HEK293 (cell line): ENCODE measurements at regions not wholly inside any gene's neighbourhood (a gene's known extent, or its start where the extent isn't known, plus 50 kb on each side); places are given as distances from the start of the nearest gene placed in this dataset.

Experiments
- CTCF ChIA-PET: fragments of 350-600 bp; formaldehyde crosslinking; extraction: SDS; loops from one replicate; lab custom pipeline; 2021; ENCODE audit warnings: antibody characterized with exemption; lab: Yijun Ruan, JAX
- POLR2A ChIA-PET: fragments of 300-600 bp; formaldehyde crosslinking; extraction: SDS; loops from one replicate; lab custom pipeline; 2020; ENCODE audit warnings: antibody characterized with exemption, inconsistent platforms; lab: Yijun Ruan, JAX
- H3K27ac ChIP-seq: fragments of 200-500 bp; sonication (Bioruptor generic); 2 replicates; pipeline ENCODE4 v1.5.1; 2014; ENCODE audit warnings: low read depth, low read length, control low read depth, inconsistent platforms; ENCODE audit errors: extremely low read depth
- H3K36me3 ChIP-seq, 2 experiments: fragments of 200-500 bp in 1 of 2; sonication (Bioruptor generic) in 1 of 2; 1 replicate in 1 of 2; 2 replicates in 1 of 2; pipeline ENCODE4 v1.5.1; 2014 to 2017; ENCODE audit warnings: inconsistent platforms in 2 of 2, low read length in 2 of 2; ENCODE audit not compliant: control insufficient read depth in 2 of 2, insufficient read depth in 1 of 2
- H3K4me1 ChIP-seq: fragments of 200-500 bp; sonication (Bioruptor generic); 2 replicates; pipeline ENCODE4 v1.5.1; 2014; ENCODE audit warnings: mild to moderate bottlenecking, low read length, inconsistent platforms; ENCODE audit not compliant: control insufficient read depth, insufficient read depth
- H3K4me3 ChIP-seq: 2 replicates; pipeline ENCODE4 v1.5.1; 2011; ENCODE audit warnings: low read depth, mild to moderate bottlenecking, control low read depth, low read length, moderate library complexity
- H3K9me3 ChIP-seq: fragments of 200-500 bp; sonication (Bioruptor generic); 2 replicates; pipeline ENCODE4 v1.5.1; 2014; ENCODE audit warnings: low read depth, low read length, inconsistent platforms; ENCODE audit not compliant: control insufficient read depth, insufficient read depth
- HOXA7 ChIP-seq: sonication (generic); formaldehyde crosslinking; IDR thresholded peaks from 2 replicates; pipeline ENCODE4 v1.8.1; 2022; ENCODE audit warnings: missing genetic modification reagents, borderline replicate concordance
- HOXC10 ChIP-seq: sonication (generic); formaldehyde crosslinking; IDR thresholded peaks from 2 replicates; pipeline ENCODE4 v1.8.1; 2023; ENCODE audit warnings: mild to moderate bottlenecking, missing genetic modification reagents
- IKZF3 ChIP-seq: fragments of 450-650 bp; IDR thresholded peaks from 2 replicates; pipeline ENCODE4 v1.5.0; 2018; ENCODE audit warnings: missing biosample characterization, mild to moderate bottlenecking, missing genetic modification characterization, moderate library complexity
- INSM2 ChIP-seq: fragments of 450-650 bp; formaldehyde crosslinking; IDR thresholded peaks from 2 replicates; pipeline ENCODE4 v1.5.1; 2016; ENCODE audit warnings: missing biosample characterization, missing genetic modification characterization
- KLF16 ChIP-seq: fragments of 450-650 bp; formaldehyde crosslinking; IDR thresholded peaks from 2 replicates; pipeline ENCODE4 v1.5.1; 2017; ENCODE audit warnings: missing biosample characterization, missing genetic modification characterization
- PRDM4 ChIP-seq: fragments of 450-650 bp; formaldehyde crosslinking; IDR thresholded peaks from 2 replicates; pipeline ENCODE4 v1.5.1; 2017; ENCODE audit warnings: missing biosample characterization, missing genetic modification characterization
- ZBTB8A ChIP-seq: fragments of 450-650 bp; formaldehyde crosslinking; IDR thresholded peaks from 2 replicates; pipeline ENCODE4 v1.5.1; 2016; ENCODE audit warnings: missing biosample characterization, missing genetic modification characterization
- ZNF112 ChIP-seq: fragments of 450-650 bp; formaldehyde crosslinking; IDR thresholded peaks from 2 replicates; pipeline ENCODE4 v1.5.0; 2017; ENCODE audit warnings: missing biosample characterization, missing genetic modification characterization
- ZNF114 ChIP-seq: fragments of 450-650 bp; formaldehyde crosslinking; IDR thresholded peaks from 2 replicates; pipeline ENCODE4 v1.5.0; 2017; ENCODE audit warnings: missing biosample characterization, missing genetic modification characterization
- ZNF121 ChIP-seq: fragments of 450-650 bp; formaldehyde crosslinking; IDR thresholded peaks from 2 replicates; pipeline ENCODE4 v1.5.1; 2016; ENCODE audit warnings: missing biosample characterization, missing genetic modification characterization
- ZNF280D ChIP-seq: fragments of 450-650 bp; formaldehyde crosslinking; IDR thresholded peaks from 2 replicates; pipeline ENCODE4 v1.5.1; 2016; ENCODE audit warnings: missing biosample characterization, missing genetic modification characterization
- ZNF48 ChIP-seq: fragments of 450-650 bp; formaldehyde crosslinking; IDR thresholded peaks from 2 replicates; pipeline ENCODE4 v1.5.1; 2016; ENCODE audit warnings: missing biosample characterization, missing genetic modification characterization
- ZNF518A ChIP-seq: fragments of 450-650 bp; formaldehyde crosslinking; conservative IDR thresholded peaks from 2 replicates; pipeline ENCODE4 v1.5.1; 2016; ENCODE audit warnings: low read depth, missing biosample characterization, missing genetic modification characterization
- ZNF548 ChIP-seq: fragments of 450-650 bp; formaldehyde crosslinking; IDR thresholded peaks from 2 replicates; pipeline ENCODE4 v1.5.1; 2016; ENCODE audit warnings: missing biosample characterization, missing genetic modification characterization
- ZNF571 ChIP-seq: fragments of 450-650 bp; formaldehyde crosslinking; IDR thresholded peaks from 2 replicates; pipeline ENCODE4 v1.5.0; 2017; ENCODE audit warnings: missing biosample characterization, missing genetic modification characterization
- ZNF596 ChIP-seq: fragments of 450-650 bp; IDR thresholded peaks from 2 replicates; pipeline ENCODE4 v1.5.0; 2018; ENCODE audit warnings: missing biosample characterization, mild to moderate bottlenecking, missing genetic modification characterization, moderate library complexity
- ZNF664 ChIP-seq: fragments of 450-650 bp; formaldehyde crosslinking; IDR thresholded peaks from 2 replicates; pipeline ENCODE4 v1.5.1; 2016; ENCODE audit warnings: missing biosample characterization, missing genetic modification characterization
- ZNF704 ChIP-seq: fragments of 450-650 bp; formaldehyde crosslinking; IDR thresholded peaks from 2 replicates; pipeline ENCODE4 v1.5.1; 2016; ENCODE audit warnings: missing biosample characterization, missing genetic modification characterization
- ZNF791 ChIP-seq: fragments of 450-650 bp; formaldehyde crosslinking; IDR thresholded peaks from 2 replicates; pipeline ENCODE4 v1.5.1; 2016; ENCODE audit warnings: missing biosample characterization, missing genetic modification characterization
- ZXDB ChIP-seq: fragments of 450-650 bp; formaldehyde crosslinking; IDR thresholded peaks from 2 replicates; pipeline ENCODE4 v1.5.1; 2016; ENCODE audit warnings: missing biosample characterization, missing genetic modification characterization

GRCh38 chr2:184357033-184357432, 241.3 kb upstream of the ZNF804A start:
- ChIA-PET CTCF (no interaction called here), POLR2A (no interaction called here)
- TF ChIP-seq INSM2 (no peak), ZNF518A (tag by site-specific recombination) (no peak), ZXDB (tag by site-specific recombination) (no peak), ZBTB8A (no peak)

GRCh38 chr2:184359379-184359778, 238.9 kb upstream of the ZNF804A start:
- no peak for TF ChIP-seq ZNF114 (tag by site-specific recombination)
- no peak for TF ChIP-seq ZNF704
- no peak for TF ChIP-seq IKZF3 (tag by site-specific recombination)
- no peak for TF ChIP-seq ZNF548 (tag by site-specific recombination)
- TF ChIP-seq PRDM4 (tag by site-specific recombination), result no peak
- no peak for TF ChIP-seq ZNF791 (tag by site-specific recombination)
- no peak for TF ChIP-seq ZNF571 (tag by site-specific recombination)
- H3K4me1 ChIP-seq, result no peaks in the 10 kb centered on the region
- H3K27ac ChIP-seq, result no peak overlapping the region
- H3K36me3 ChIP-seq, result no peaks in the 10 kb centered on the region
- H3K4me3 ChIP-seq, result no peak overlapping the region
- POLR2A ChIA-PET, result no interaction called here
- H3K9me3 ChIP-seq, result no peaks in the 10 kb centered on the region
- CTCF ChIA-PET, result no interaction called here

More at GRCh38 chr2:184357033-184357432, 241.3 kb upstream of the ZNF804A start:
- H3K9me3 ChIP-seq, result no peaks in the 10 kb centered on the region
- no peak overlapping the region for H3K4me3 ChIP-seq
- H3K36me3 ChIP-seq, result no peaks in the 10 kb centered on the region
- no peak overlapping the region for H3K27ac ChIP-seq
- no peaks in the 10 kb centered on the region for H3K4me1 ChIP-seq

GRCh38 chr2:184363213-184363612, 235.1 kb upstream of the ZNF804A start:
- ChIA-PET CTCF (no interaction called here), POLR2A (no interaction called here)
- H3K4me3 ChIP-seq, result no peak overlapping the region
- H3K4me1 ChIP-seq, result no peaks in the 10 kb centered on the region
- no peaks in the 10 kb centered on the region for H3K36me3 ChIP-seq
- H3K9me3 ChIP-seq, result no peaks in the 10 kb centered on the region
- no peak overlapping the region for H3K27ac ChIP-seq
- no peak for TF ChIP-seq ZNF112 (tag by site-specific recombination)
- no peak for TF ChIP-seq ZNF596 (tag by site-specific recombination)
- no peak for TF ChIP-seq KLF16 (tag by site-specific recombination)
- TF ChIP-seq ZNF664 (tag by site-specific recombination), result no peak
- TF ChIP-seq ZNF48 (tag by site-specific recombination), result no peak
- TF ChIP-seq ZNF121 (tag by site-specific recombination), result no peak
- no peak for TF ChIP-seq ZNF280D (tag by site-specific recombination)
- no peak for TF ChIP-seq HOXA7 (CRISPR knock-in tag)
- TF ChIP-seq HOXC10 (CRISPR knock-in tag), result no peak
